H4 (cell line): ENCODE measurements at regions not wholly inside any gene's neighbourhood (a gene's known extent, or its start where the extent isn't known, plus 50 kb on each side); places are given as distances from the start of the nearest gene placed in this dataset.

Source experiments
- DNase-seq: peaks from one replicate; pipeline ENCODE4 v3.0.0-alpha.2; 2015; ENCODE audit warnings: low spot score

DNA sequence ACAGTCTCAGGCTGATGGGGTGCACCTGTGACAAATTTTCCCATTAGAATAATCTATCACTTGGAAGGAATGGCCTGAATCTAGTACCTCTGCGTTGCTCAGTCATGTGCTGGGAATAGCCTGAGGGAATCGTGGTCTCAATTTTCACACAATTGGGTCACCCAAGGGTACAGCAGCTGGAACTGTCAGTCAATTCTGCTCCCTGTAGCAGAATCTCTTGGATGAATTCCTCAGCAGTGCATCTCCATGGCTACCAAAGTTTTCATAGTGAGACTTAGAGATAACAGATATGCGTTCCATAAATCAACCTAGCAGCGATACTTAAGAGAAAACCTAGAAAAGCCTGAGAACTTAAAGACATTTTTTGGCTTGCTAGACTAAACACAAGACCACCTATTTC lies 288.7 kb upstream of the CTSO start:
- DNase-seq = no peak

DNA sequence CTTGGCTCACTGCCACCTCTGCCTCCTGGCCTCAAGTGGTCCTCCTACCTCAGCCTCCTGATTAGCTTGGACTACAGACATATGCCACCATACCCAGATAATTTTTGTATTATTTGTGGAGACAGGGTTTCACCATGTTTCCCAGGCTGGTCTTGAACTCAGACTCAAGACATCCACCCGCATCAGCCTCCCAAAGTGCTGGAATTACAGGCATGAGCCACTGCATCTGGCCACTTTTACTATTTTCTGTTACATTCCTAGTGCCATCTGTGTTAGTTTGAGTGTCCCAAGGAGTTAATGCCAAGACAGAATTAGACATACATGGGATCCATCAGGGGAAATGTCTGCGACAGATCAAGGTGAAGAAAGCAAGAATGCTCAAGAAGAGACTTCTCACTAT lies 288.2 kb upstream of the CTSO start:
- DNase-seq = no peak

DNA sequence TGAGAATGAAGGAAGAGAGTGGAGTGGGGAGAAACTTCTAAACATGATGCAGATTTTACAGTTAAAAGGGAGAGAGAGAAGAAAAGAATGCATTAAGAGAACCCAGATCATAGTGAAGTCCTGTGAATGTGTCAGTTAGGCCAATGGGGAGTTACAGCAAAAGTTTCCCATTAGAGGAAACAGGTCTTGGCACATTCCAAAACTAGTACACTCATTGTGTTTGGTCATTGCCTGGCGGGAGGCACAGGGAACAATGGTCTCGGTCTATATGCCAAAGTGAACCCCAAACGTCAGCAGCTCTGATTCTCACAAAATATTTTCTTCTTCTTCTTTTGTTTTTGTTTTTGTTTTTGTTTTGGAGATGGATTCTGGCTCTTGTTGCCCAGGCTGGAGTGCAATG lies 284.5 kb upstream of the CTSO start:
- no peak for DNase-seq

DNA sequence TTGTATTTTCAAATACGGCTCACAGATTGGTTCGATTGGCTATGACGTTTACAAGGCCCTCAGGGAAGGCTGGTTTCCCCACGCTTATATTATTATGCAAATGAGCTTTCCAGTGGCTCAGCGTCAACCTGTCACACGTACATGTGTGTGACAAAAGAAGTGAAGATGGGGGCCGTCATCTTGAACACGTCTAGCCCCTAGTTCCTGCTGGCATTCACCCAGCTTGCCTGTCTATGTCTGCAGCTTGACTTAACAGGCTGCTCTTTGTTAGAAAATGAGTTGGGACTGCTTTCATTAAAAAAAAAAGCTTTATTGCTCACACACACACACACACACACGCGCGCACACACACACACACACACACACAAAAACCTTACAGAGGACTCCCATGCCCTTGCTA lies 283.6 kb upstream of the CTSO start:
- no peak for DNase-seq

DNA sequence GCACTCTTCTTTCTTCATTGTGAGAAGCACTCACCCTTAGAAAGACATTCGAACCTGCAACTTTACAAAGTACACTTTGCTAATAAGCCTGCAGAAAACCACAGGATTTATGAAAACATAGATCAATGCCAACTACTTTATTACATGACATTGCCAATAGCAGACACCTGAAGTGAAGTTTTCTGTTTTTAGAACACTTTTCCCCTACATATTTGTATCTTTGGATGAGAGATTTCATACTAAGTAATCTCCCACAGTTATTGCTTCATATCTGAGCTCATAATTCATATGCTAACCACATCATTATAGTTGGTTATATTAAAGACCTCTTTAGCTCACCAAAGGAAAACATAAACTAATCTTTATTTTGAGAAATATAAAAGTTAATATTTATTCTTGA lies 276.5 kb upstream of the CTSO start:
- no peak for DNase-seq

DNA sequence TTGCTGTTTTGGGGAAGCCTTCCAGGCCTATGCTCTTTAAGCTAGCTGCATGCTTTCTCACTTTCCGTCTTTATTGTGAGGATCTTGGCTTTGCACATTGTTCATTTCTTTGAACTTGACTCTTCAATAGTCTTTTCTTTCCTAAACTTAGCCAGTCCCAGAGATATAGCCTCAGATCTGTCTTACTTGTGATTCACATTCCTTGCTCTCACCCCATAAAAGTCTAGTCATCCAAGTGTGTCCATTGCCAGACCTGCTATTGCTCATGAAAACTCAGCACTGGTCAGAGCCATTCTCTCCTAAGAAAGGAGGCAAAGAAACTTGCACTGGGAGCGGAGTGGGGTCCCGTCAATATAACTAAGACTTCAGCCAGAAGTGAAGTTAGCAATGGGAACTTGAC lies 275.0 kb upstream of the CTSO start:
- DNase-seq = no peak

DNA sequence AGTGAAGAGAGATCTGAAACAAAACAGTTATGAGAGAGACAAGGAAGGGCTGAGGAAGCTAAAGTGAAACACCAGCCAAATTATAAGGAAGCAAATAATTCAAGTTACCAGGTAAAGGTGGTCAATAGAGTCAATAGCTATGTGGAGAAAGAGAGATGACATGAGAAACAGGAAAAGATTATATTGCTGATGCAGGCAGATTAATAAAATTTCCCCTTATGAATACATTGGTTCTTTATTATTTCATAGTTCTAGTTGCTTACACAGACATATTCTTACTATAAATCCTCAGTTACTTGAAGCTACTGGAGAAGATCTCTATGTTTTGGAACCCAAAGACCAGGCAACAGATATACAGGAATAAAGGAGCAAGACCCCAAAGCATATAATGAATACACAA lies 273.7 kb upstream of the CTSO start:
- no peak for DNase-seq

DNA sequence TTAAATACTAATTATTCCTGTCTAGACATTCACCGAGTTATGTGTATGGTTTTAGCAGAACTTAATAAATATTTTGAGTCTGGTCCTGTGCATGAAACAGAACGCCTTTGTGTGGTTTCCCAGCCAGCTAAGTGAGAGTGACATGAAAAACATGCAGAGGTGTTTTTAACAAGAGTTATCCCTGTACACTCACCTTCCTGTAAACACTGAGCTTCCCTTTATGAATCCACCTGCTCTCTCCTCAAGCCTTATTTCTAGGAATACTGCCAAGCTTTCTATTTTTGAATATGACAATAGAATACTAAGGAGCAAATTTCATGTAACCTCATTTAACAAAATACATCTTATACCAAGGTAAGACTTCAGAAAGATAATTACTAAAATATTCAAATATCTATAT lies 270.3 kb upstream of the CTSO start:
- no peak for DNase-seq

DNA sequence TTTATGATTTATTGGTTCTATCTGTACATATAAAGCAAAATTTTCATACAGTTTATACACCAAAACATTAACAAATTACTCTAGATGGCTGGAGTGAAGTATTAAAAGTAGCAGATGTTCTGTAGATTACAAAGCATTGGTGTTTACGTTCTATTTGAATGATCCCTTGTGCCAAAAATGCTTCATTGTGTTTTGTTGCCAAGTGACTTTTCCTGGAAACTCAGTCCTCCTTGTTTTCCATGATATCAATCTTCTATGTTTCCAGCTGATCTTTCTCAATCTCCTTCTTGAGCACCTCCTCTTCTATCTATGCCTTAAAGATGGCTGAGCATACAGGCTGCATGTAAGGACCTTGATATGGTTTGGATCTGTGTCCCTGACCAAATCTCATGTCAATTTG lies 263.6 kb upstream of the CTSO start:
- no peak for DNase-seq

DNA sequence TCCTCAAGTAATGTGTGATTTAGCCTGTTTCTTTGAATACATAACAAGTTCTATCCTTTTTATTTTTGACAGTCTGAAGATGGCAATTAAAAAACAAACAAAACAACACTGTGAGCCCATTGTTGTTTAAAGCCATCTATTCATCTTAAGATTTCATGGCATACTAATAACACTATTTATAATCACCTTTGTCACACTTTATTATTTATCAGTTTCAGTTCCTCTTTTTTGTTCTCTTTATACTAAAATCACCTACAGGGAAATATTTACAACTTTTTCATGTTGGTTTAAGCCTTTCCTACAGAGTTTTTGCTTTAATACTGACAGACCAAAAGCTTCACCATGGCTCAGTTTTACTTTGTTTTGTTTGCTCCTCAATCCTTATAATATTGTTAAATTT lies 247.4 kb upstream of the CTSO start:
- DNase-seq = no peak

DNA sequence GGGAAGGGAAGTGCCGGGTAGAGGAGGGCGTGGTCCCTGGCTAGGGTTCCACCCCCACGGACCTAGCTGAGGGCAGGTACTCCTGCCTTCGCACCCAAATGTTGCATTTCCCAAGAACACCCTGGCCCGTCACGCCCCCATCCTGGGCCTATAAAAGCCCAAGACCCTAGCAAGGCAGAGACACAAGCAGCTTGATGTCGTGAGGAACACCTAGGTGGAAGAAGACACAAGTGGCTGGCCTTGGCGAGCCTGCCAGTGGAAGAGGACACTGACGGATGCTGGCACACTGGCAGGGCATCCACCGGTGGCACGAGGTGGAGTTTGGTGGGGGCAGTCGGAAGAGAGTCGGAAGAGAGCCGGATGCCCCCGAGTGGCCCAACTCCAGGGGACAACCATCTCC lies 244.8 kb upstream of the CTSO start:
- no peak for DNase-seq

DNA sequence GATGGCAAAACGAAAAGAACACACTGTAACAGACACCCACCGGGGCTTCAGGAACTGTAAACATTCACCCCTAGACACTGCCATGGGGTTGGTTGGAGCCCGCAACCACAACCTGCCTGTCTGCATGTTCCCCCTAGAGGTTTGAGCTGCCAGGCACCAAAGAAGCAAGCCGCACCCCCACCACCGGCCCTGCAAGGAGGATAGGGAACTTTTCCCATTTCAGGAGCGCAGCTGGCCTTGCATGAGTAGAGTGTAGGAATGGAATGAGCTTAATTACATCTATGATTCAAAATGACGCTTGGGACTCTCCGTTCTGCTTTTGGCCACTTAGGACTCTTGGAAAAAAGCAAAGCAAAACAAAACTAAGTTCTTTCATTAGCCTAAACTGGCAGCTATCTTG lies 243.6 kb upstream of the CTSO start:
- DNase-seq = no peak

DNA sequence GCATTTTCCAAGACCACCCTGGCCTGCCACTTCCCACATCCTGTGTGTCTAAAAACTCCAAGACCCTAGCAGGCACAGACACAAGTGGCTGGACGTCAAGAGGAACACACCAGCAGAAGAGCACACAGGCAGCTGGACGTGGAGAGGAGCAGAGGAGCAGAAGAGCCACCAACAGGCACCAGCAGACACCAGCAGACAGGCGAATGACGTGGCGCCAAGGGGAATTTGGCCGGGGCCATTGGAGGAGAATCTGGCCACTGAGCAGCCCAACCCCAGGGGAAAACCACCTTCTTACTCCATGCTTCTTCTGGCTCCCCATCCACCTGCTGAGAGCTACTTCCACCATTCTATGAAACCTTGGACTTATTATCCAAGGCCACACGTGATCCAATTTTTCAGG lies 243.1 kb upstream of the CTSO start:
- DNase-seq = no peak

DNA sequence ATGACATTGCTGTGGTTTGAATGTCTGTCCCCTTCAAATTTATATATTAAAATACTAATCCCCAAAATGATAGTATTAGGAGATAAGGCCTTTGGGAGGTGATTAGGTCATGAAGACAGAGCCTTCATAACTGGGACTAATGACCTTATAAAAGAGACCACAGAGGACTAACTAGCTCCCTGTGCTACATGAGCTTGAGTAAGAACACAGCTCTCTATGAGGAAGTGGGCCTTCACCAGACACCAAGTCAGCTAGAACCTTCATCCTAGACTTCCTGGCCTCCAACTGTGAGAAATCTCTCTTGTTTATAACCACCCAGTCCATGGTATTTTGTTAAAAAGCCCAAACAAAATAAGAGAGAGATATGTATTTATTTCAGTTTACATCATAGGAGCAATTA lies 242.2 kb upstream of the CTSO start:
- no peak for DNase-seq

DNA sequence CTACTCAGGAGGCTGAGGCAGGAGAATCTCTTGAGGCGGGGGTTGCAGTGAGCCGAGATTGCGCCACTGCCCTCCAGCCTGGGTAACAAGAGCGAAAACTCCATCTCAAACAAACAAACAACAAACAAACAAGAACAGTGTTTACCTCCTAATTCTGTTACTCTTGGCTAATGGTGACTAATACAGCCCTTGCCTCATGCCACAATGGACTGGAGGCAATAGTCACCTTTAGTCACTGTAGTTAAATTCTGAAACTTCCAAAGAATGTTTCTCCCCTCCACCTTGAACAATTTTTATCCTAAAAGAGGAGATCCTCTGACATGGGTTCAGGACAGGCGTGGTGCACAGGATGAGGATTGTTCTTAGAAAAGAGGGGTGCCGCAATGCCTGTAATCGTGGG lies 241.2 kb upstream of the CTSO start:
- DNase-seq = no peak

DNA sequence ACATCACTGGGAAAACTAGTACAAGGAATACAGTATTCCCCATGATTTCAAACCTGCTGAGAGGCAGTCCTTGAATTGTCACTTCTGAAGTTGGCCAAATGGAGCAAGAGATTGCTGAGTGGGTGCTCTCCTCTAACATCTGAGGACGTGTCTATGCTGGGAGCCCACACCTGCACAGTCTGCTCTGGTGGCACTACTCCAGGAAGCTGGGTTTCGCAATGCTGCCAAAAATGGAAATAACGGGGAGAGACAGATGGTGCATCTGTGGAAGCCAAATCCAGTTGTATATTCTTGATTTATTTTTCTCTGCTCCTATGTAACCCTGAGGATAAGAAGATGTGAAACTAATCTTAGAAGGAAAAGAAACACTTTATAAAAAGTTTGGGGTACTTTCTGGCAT lies 240.1 kb upstream of the CTSO start:
- DNase-seq = no peak

DNA sequence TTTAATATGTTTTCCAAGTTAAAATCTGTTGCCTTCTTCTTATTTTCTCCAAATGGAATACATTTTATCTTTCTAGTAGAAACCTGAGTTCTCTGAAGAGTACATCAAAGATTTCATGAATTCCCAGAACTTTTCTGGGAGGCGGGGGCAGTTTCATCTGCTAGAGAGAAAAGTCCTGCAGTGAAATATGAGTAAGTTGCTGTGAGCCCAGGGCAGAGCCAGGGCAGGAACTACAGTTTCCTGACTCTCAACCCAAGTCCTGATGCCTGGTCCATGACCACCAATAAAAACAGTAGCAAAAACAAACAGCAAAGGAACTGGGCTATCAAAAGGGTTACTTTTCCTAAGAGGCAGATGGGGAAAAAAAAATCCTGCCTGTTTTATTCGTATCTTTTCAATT lies 239.4 kb upstream of the CTSO start:
- DNase-seq = no peak

DNA sequence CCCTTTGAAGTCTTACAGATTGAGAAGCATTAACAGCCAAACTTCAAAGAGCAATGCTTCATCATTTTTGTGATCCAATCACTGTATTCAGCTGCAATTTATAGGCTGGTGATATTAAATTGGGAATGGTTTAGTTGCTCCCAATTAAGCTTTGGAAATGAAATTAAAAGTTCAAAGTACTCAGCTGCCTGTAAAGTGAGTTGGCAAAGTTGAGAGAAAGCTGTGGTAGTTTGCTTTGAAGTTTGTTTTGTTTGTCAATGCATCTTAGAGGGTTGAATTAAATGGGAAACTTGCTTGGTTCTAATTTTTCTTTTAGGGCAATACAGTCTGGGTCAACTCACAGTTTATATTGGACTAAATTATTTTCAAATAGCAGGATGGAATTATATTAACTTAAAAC lies 238.4 kb upstream of the CTSO start:
- DNase-seq = no peak

DNA sequence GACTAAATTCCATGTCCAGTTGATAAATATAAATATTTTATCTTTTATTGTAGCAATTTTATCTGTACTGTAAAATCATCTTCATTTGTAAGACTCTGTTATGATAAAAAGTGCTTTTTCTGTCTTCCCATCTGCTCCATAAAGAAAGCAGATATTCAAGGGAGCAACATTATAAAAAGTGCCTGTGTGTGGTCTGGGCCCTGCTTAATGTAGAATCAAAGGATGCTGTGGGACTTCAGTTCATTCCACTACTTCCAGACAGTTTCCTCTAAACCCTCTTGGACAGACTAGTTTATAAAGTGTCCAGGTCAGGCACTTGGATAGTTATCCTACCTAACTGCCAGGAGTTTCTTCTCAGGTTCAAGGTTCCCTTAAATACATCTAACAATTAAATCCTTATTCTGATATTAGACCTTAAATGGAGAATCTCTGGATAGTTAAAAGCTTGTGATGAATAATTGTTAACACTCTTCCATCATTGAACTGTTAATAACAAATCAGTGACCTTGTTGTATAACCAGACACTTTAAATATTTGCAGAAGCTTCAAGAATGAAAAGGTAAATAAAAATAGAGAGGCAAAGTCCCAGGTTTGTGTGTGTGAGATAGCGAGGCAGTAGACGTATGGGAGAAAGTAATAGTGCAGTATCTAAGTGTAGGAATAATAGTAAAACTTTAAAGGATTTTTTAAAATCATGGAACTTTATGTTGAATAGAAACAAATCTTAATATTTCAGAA lies 237.5 kb upstream of the CTSO start:
- DNase-seq = no peak

DNA sequence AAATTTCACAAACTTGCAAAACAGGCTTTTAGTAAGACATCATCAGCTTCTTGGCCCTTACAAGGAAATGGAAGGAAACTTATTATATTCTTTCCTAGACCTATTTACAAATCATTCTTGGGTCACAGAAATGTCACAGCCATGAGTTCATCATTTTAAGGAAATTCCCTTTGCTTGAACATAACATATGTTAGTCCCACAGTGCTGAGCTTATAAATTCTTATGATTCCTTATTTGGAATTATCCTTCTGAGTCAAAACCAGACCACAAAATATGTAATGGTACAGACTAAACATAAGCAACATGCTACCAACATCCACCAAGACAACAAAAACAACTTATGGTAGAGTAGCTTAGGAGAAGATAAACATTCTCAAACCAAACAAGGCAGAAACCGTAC lies 236.9 kb upstream of the CTSO start:
- DNase-seq = peak; percentile 30

DNA sequence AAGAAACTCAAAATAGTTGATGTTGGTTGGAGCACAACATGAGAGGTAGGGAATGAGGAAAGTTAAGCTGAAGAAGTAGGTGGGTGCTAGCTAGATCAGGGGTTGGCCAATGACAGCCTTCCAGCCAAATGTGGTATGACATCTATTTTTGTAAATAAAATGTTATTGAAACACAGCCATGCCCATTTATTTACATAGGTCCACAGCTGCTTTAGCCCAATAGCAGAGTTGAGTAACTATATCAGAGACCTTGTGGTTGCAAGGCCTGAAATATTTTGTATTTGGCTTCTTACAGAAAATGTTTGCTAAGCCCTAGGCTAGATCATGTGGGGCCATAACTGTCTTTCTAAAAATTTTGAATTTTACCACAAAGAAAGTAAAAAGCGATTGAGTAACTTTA lies 234.9 kb upstream of the CTSO start:
- DNase-seq = peak; percentile 72

DNA sequence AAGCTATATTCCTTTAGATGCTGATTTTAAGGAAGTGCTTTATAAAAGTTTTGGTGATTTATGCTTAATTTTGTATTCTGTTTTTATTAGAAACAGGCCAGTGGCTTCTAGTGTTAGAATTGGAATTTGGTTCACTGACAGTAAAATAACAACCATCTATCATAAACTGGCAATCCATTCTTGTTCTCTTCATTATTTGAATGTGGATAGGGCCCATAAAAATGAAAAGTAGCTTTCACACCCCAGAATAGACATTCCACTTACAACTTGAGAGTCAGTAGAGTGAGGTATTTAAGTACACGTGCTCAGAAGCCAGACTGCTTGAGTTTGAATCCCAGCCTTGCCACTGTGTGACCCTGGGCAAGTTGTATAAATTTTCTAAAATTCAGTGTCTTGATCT lies 232.4 kb upstream of the CTSO start:
- no peak for DNase-seq

DNA sequence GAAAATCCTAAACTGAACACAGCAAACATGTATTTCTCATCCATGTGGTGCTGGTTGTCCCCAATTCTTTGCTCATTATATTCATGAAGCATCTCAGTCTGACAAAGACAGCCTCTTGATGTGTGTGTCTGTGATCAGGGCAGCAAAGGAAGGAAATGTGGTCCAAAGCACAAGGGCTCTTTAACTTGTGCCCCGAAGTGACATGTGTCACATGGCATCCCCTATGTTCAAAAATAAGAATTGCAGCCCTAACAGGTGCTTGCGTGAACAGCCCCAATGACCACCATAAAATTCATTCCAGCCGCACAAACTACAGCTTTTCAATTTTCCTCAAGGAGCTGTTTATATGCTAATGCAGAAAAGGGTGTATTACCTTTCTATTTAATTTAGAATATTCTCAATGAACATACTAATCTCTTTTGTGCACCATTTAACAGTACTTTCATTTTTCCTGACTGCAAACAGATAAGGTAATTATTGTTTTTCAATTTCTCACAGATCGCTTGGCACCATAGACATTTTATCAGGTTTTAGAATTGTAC lies 231.9 kb upstream of the CTSO start:
- DNase-seq = no peak

DNA sequence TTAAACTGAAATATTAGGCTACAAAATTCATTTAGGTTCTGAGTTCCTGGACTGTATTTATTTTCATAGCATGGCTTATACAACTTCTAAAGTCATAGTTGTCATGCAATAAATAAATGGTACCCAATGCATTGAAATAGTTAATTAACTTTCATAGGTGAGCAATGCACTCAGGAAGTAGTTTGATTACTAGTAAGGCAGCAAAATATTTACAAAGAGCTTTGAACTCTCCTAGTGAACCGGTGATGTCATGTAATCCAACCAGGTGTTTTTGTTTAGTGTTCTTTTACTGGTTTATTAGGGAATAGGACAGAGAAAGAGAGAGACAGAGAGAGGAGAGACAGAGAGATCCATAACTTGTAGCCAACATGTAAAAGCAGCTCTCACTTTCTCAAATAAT lies 228.6 kb upstream of the CTSO start:
- DNase-seq = no peak
